ENCODE measurements at regions not wholly inside any gene's neighbourhood (a gene's known extent, or its start where the extent isn't known, plus 50 kb on each side); places are given as distances from the start of the nearest gene placed in this dataset.

DNA sequence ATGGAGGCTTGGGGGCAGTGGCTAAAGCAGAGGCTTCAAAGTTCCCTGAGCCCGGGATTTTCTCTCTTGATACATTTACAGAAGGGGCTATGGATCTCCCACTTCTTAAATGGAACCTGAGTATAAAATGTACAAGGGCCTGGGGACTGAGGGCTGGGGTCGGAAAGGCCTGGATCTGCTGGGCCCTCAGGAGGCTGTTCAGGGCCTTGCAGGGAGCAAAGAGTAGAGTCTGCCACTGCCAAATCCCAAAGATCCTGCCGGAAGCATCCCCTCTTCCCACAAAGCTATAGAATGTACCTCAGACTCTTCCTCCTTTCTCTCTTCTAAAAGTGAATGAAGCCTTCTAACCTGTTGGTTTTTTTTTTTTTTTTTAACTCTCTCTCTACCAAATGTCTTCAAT, 59.8 kb upstream of the ARHGEF3 start:
- TF ChIP-seq, protein P1, sequence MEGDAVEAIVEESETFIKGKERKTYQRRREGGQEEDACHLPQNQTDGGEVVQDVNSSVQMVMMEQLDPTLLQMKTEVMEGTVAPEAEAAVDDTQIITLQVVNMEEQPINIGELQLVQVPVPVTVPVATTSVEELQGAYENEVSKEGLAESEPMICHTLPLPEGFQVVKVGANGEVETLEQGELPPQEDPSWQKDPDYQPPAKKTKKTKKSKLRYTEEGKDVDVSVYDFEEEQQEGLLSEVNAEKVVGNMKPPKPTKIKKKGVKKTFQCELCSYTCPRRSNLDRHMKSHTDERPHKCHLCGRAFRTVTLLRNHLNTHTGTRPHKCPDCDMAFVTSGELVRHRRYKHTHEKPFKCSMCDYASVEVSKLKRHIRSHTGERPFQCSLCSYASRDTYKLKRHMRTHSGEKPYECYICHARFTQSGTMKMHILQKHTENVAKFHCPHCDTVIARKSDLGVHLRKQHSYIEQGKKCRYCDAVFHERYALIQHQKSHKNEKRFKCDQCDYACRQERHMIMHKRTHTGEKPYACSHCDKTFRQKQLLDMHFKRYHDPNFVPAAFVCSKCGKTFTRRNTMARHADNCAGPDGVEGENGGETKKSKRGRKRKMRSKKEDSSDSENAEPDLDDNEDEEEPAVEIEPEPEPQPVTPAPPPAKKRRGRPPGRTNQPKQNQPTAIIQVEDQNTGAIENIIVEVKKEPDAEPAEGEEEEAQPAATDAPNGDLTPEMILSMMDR (IDR thresholded peaks at IDR 0.05 in 2 of 3, conservative IDR thresholded peaks at IDR 0.05 in 1 of 3; ENCODE audit: borderline replicate concordance in 1 of 3, insufficient read depth in 1 of 3, low read depth in 2 of 3, low read length in 2 of 3) = no peak
- no peak for TF ChIP-seq EZH2 (IDR thresholded peaks at IDR 0.05)
- TF ChIP-seq, protein P2, sequence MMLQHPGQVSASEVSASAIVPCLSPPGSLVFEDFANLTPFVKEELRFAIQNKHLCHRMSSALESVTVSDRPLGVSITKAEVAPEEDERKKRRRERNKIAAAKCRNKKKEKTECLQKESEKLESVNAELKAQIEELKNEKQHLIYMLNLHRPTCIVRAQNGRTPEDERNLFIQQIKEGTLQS (IDR thresholded peaks at IDR 0.05) = no peak
- no peak for TF ChIP-seq SIN3A (IDR thresholded peaks at IDR 0.05; ENCODE audit: low read depth)
- TF ChIP-seq POLR2A (IDR thresholded peaks at IDR 0.05; ENCODE audit: borderline replicate concordance, extremely low read depth, insufficient read depth, insufficient read length) = no peak
- TF ChIP-seq RAD21 (IDR thresholded peaks at IDR 0.05; ENCODE audit: low read depth) = no peak
- no peak for TF ChIP-seq POLR2AphosphoS5 (IDR thresholded peaks at IDR 0.05; ENCODE audit: low read depth, low read length)
- no peak for TF ChIP-seq EZH2phosphoT487 (IDR thresholded peaks at IDR 0.05; ENCODE audit: borderline replicate concordance)
- TF ChIP-seq EGR1 (IDR thresholded peaks at IDR 0.05; ENCODE audit: low read depth) = no peak
- TF ChIP-seq SRF (IDR thresholded peaks at IDR 0.05; ENCODE audit: low read depth) = no peak

Data from HCT116 (cell line).